Mucosa of descending colon (tissue), 3 donors: ENCODE measurements at regions not wholly inside any gene's neighbourhood (a gene's known extent, or its start where the extent isn't known, plus 50 kb on each side); places are given as distances from the start of the nearest gene placed in this dataset.

Experiments used
- ATAC-seq: fragments of 200-7000 bp; cut with Tn5 transposase; one replicate; pipeline ENCODE4 v1.9.1; 2020; ENCODE audit warnings: mild to moderate bottlenecking, moderate library complexity
- DNase-seq, 3 donors: peaks; one replicate each; pipeline ENCODE4 v3.0.0-alpha.2; 2020
- H3K36me3 ChIP-seq: fragments of 200-600 bp; one replicate; pipeline ENCODE4 v1.8.0; 2021; ENCODE audit warnings: low read depth, mild to moderate bottlenecking
- H3K4me1 ChIP-seq: fragments of 200-600 bp; one replicate; pipeline ENCODE4 v1.8.0; 2021; ENCODE audit warnings: low read depth, mild to moderate bottlenecking
- H3K4me3 ChIP-seq: fragments of 200-600 bp; one replicate; pipeline ENCODE4 v1.8.0; 2021; ENCODE audit warnings: mild to moderate bottlenecking
- H3K9me3 ChIP-seq: fragments of 200-600 bp; one replicate; pipeline ENCODE4 v1.8.0; 2021; ENCODE audit warnings: mild to moderate bottlenecking
- intact Hi-C, 2 donors: fragments of 100-400 bp; cut with DNase I in 1 of 2; cut with micrococcal nuclease in 1 of 2; formaldehyde crosslinking; loops; one replicate each; pipeline versions ENCODE4 v1.11.0 to v1.11.1; 2022; cut with DNase I, micrococcal nuclease
- TF ChIP-seq, protein P1 (sequence below): fragments of 200-600 bp; IDR thresholded peaks from one replicate; pipeline ENCODE4 v1.8.0; 2022; ENCODE audit warnings: antibody characterized with exemption, mild to moderate bottlenecking
- donor health status: DM: no; HTN: no; CAD: no; lungs with moderate emphysema.
- donor health status: DM: no; HTN: no; CAD: no.
- donor health status: DM: no; HTN: yes; CAD: no.

- TF ChIP-seq, protein P1, sequence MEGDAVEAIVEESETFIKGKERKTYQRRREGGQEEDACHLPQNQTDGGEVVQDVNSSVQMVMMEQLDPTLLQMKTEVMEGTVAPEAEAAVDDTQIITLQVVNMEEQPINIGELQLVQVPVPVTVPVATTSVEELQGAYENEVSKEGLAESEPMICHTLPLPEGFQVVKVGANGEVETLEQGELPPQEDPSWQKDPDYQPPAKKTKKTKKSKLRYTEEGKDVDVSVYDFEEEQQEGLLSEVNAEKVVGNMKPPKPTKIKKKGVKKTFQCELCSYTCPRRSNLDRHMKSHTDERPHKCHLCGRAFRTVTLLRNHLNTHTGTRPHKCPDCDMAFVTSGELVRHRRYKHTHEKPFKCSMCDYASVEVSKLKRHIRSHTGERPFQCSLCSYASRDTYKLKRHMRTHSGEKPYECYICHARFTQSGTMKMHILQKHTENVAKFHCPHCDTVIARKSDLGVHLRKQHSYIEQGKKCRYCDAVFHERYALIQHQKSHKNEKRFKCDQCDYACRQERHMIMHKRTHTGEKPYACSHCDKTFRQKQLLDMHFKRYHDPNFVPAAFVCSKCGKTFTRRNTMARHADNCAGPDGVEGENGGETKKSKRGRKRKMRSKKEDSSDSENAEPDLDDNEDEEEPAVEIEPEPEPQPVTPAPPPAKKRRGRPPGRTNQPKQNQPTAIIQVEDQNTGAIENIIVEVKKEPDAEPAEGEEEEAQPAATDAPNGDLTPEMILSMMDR, result no peak
- intact Hi-C loops, result no loop called here
- Histone ChIP-seq H3K4me1 (no peaks in the 10 kb centered on the region), H3K9me3 (no peaks in the 10 kb centered on the region), H3K36me3 (no peaks in the 10 kb centered on the region), H3K4me3 (no peak overlapping the region)
- no peak for ATAC-seq
- DNase-seq, result no peak
Observed at GRCh38 chr9:28407351-28407750, 834.1 kb upstream of the C9orf72 start.

GRCh38 chr9:28409919-28410318, 836.6 kb upstream of the C9orf72 start:
- H3K4me3 ChIP-seq, result no peak overlapping the region
- H3K36me3 ChIP-seq, result no peaks in the 10 kb centered on the region
- ATAC-seq (no peak), DNase-seq (no peak)
- no peaks in the 10 kb centered on the region for H3K4me1 ChIP-seq
- no peaks in the 10 kb centered on the region for H3K9me3 ChIP-seq
- TF ChIP-seq, protein P1, result no peak
- intact Hi-C loops, result no loop called here

DNA sequence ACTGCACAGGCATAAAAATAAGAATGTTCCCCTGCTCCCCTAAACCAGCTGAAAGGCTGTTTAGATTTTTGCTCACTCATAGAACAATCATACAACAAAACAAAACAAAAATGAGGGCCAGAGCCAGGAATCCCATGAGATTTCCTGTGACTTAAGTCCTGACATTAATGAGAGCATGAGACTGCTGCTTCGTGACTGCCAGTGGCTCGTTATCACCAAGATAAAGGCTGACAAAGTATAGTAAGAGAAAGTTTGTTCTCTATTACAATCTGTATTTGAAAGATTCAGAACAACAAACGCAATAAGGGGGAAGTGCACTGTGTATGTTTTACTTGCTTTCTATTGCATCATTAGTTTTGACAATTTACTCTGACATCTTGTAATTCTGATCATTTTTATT, 837.1 kb upstream of the C9orf72 start:
- H3K4me1 ChIP-seq, result no peaks in the 10 kb centered on the region
- DNase-seq, result no peak
- intact Hi-C loops, result no loop called here
- no peak overlapping the region for H3K4me3 ChIP-seq
- no peaks in the 10 kb centered on the region for H3K9me3 ChIP-seq
- H3K36me3 ChIP-seq, result no peaks in the 10 kb centered on the region
- ATAC-seq, result no peak
- TF ChIP-seq, protein P1, result no peak

GRCh38 chr9:28413471-28413870, 840.2 kb upstream of the C9orf72 start:
- H3K9me3 ChIP-seq, result no peaks in the 10 kb centered on the region
- H3K36me3 ChIP-seq, result no peaks in the 10 kb centered on the region
- no peaks in the 10 kb centered on the region for H3K4me1 ChIP-seq
- no peak for DNase-seq
- TF ChIP-seq, protein P1, result no peak
- intact Hi-C loops, result no loop called here
- H3K4me3 ChIP-seq, result no peak overlapping the region
- ATAC-seq, result no peak

GRCh38 chr9:28423255-28423654, 850.0 kb upstream of the C9orf72 start:
- DNase-seq (no peak), ATAC-seq (no peak)
- H3K9me3 ChIP-seq, result no peaks in the 10 kb centered on the region
- intact Hi-C loops, result no loop called here
- H3K36me3 ChIP-seq, result no peaks in the 10 kb centered on the region
- H3K4me1 ChIP-seq, result no peaks in the 10 kb centered on the region
- TF ChIP-seq, protein P1, result no peak
- H3K4me3 ChIP-seq, result no peak overlapping the region

GRCh38 chr9:28435456-28435855, 862.2 kb upstream of the C9orf72 start:
- Histone ChIP-seq H3K4me3 (no peak overlapping the region), H3K4me1 (no peaks in the 10 kb centered on the region), H3K36me3 (no peaks in the 10 kb centered on the region), H3K9me3 (no peaks in the 10 kb centered on the region)
- intact Hi-C loops, result no loop called here
- TF ChIP-seq, protein P1, result no peak
- ATAC-seq, result no peak
- no peak for DNase-seq
